Motor neuron (in vitro differentiated cells): ENCODE measurements at regions not wholly inside any gene's neighbourhood (a gene's known extent, or its start where the extent isn't known, plus 50 kb on each side); places are given as distances from the start of the nearest gene placed in this dataset.
"Not testable (repeated sequence)": the region's sequence is repeated elsewhere in the genome, so short reads cannot be mapped to it uniquely, and the experiment has no call there.

Experiments used
- ATAC-seq, 8 experiments: fragments of 200-7000 bp; cut with Tn5 transposase; replicated peaks in 6 of 8; 2 replicates each; pipeline ENCODE4 v1.8.0; 2021; ENCODE audit warnings: mild to moderate bottlenecking in 8 of 8, moderate library complexity in 8 of 8
- H3K27ac ChIP-seq, 2 donors: fragments of 250-450 bp; sonication (Bioruptor Pico); 2 replicates each; pipeline ENCODE4 v1.9.0; 2021; ENCODE audit warnings: antibody characterized with exemption in 2 of 2, mild to moderate bottlenecking in 2 of 2, moderate library complexity in 1 of 2
- H3K4me1 ChIP-seq, 2 donors: fragments of 250-450 bp; sonication (Bioruptor Pico); replicated peaks in 1 of 2; 2 replicates each; pipeline ENCODE4 v1.6.1; 2021; ENCODE audit warnings: antibody characterized with exemption in 2 of 2, mild to moderate bottlenecking in 2 of 2, moderate library complexity in 1 of 2
- H3K4me3 ChIP-seq, 5 donors: fragments of 250-450 bp; sonication (Bioruptor Pico); 2 replicates each; pipeline ENCODE4 v1.9.0; 2021; ENCODE audit warnings: antibody characterized with exemption in 5 of 5, mild to moderate bottlenecking in 5 of 5, moderate library complexity in 4 of 5
- WGBS, 10 experiments: fragments of 450-650 bp; shearing (Covaris generic); methylation state at CpG; one replicate each; pipeline ENCODE4 v1.0.0; 2022; 5-methylcytosine and 5-hydroxymethylcytosine counted together
- in situ Hi-C, 9 experiments: fragments of 400-800 bp; cut with MboI; loops; one replicate each; pipeline ENCODE4 v1.15.0; 2021; ENCODE audit warnings: low sequenced_read_pairs in 9 of 9, low pct_unique_long_range_greater_than_20kb in 2 of 9; ENCODE audit not compliant: unreplicated experiment in 9 of 9

- Histone ChIP-seq H3K4me1 (peaks cover 0 to 8% of the 10 kb centered on the region in 2 donors), H3K4me3 (no peak overlapping the region), H3K27ac (no peak overlapping the region)
- WGBS, 10 experiments = 42 to 86% (median 74%) methylated on average over 3 to 6 of the region's 6 CpGs
- ATAC-seq = peak in 1 of 8 experiments; percentile 13
- in situ Hi-C loops = no loop called here
These were observed 81.3 kb upstream of the BHLHE40 start for GRCh38 chr3:4897765-4898453.

- WGBS, 10 experiments = 11 to 84% (median 63%) methylated on average over 1 to 6 of the region's 6 CpGs; no CpG with 5 or more reads in 2 of the 10 experiments
- Histone ChIP-seq H3K4me1 (peaks cover 0 to 8% of the 10 kb centered on the region in 2 donors), H3K4me3 (no peak overlapping the region), H3K27ac (no peak overlapping the region)
- ATAC-seq = peak in 3 of 8 experiments; percentile 54 to 90 (median 89)
- in situ Hi-C loops = no loop called here
These were observed 80.6 kb upstream of the BHLHE40 start for GRCh38 chr3:4898454-4899313.

DNA sequence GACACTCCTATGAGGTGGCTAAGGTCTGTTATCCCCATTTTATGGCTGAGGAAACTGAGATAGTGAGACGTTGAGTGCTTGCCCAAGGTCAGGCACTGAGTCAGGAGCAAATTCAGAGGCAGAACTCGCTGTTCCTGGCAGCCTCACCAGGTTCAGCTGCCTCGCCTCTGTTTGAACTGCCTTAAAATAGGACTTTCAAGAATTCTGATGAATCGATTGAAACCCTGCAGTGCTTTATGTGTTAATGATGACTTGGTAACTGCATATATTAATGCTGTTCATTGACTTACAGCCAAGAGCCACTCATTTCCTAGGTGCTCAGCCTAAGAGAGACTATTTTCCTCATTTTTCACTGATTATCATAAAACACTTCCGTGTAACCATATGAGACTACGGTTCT, 79.5 kb upstream of the BHLHE40 start:
- 60 to 100% (median 88%) methylated on average over 1 to 6 of the region's 6 CpGs; no CpG with 5 or more reads in 1 of the 10 experiments for WGBS, 10 experiments
- peak in 2 of 8 experiments; percentile 41 to 56 for ATAC-seq
- H3K4me1 ChIP-seq = peaks cover 0 to 8% of the 10 kb centered on the region in 2 donors
- in situ Hi-C loops = no loop called here
- H3K4me3 ChIP-seq = no peak overlapping the region
- H3K27ac ChIP-seq = no peak overlapping the region

GRCh38 chr3:4900298-4900697, 78.9 kb upstream of the BHLHE40 start:
- whole genome bisulfite sequencing, 10 experiments = 55 to 100% (median 98%) methylated on average over 2 to 4 of the region's 4 CpGs; no CpG with 5 or more reads in 2 of the 10 experiments
- in situ Hi-C loops = no loop called here

GRCh38 chr3:4904811-4905695, 74.2 kb upstream of the BHLHE40 start:
- in situ Hi-C loops = no loop called here
- WGBS, 10 experiments = 30 to 76% (median 58%) methylated on average over 2 to 9 of the region's 9 CpGs
- H3K4me3 ChIP-seq = no peak overlapping the region
- no peak for ATAC-seq
- H3K4me1 ChIP-seq = peaks cover 0 to 18% of the 10 kb centered on the region in 2 donors
- no peak overlapping the region for H3K27ac ChIP-seq

More at GRCh38 chr3:4900298-4900697, 78.9 kb upstream of the BHLHE40 start:
- no peak for ATAC-seq
- H3K27ac ChIP-seq = no peak overlapping the region
- H3K4me3 ChIP-seq = no peak overlapping the region
- H3K4me1 ChIP-seq = peaks cover 0 to 10% of the 10 kb centered on the region in 2 donors

GRCh38 chr3:4906107-4906621, 73.1 kb upstream of the BHLHE40 start:
- Histone ChIP-seq H3K4me1 (peaks cover 0 to 18% of the 10 kb centered on the region in 2 donors), H3K27ac (no peak overlapping the region), H3K4me3 (no peak overlapping the region)
- 10 to 31% (median 19%) methylated on average over 2 of the region's 3 CpGs; no CpG with 5 or more reads in 6 of the 10 experiments for WGBS, 10 experiments
- in situ Hi-C loops = no loop called here
- ATAC-seq = peak; percentile 87 to 97 (median 94)

DNA sequence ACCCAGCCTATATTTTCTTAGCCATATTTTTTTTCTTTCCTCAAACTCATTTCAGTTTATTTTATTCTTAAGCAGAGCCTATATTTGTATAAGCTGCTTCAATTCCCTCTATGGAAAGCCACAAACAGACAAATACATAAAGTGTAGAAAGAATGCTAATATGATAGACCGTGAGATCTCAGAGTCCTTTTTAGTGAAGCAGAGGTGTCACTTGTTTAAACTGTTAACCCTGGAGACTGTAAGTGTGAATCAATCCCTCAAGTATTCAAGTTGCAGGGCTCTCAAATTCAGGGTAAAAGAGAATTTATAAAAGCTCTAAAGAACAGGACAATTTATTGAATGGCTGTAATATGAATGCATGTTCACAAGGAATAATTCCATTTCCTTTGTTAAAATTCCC, 72.2 kb upstream of the BHLHE40 start:
- H3K4me1 ChIP-seq = peaks cover 0 to 18% of the 10 kb centered on the region in 2 donors
- H3K4me3 ChIP-seq = no peak overlapping the region
- WGBS, 10 experiments = 0 to 90% (median 71%) methylated on average over 1 of the region's 1 CpG; no CpG with 5 or more reads in 5 of the 10 experiments
- H3K27ac ChIP-seq = no peak overlapping the region
- ATAC-seq = no peak
- in situ Hi-C loops = no loop called here

DNA sequence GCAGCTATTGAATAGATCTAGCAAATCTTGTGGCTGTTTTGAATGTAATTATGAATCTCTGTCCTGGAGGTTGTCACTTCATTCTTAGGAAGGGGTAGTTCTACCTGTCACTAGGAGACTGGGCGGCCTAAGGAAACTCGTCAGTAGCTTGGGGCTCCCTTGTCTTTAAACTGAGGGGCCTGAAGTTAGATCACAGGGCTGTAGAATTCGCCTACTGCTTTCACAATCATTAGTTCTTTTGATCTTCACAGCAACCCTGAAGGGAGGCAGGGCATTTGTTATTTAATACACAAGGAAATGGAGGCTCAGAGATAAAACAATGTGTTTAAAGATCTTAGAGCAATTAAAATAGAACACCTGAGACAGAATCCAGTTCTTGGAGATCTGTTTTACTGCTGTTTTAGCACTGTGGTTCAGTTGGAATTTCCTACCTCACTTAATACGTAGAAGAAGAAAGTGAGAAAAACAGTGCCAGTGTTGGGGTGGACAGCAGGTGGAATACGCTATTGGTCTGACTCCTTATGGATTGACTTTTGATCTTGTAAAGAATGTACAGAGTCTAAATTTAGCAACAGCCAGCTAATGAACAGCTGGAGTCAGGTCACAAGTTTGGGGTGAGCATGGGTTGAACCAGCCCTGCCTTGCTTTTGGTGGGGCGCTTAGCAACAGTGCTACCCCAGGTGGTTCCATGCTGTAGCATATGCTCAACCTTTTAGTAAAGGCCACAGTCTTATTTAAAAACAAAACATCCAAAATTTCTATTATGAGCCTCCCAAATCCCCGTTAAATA, 71.4 kb upstream of the BHLHE40 start:
- in situ Hi-C loops = no loop called here
- Histone ChIP-seq H3K4me1 (peaks cover 0 to 18% of the 10 kb centered on the region in 2 donors), H3K4me3 (no peak overlapping the region), H3K27ac (no peak overlapping the region)
- ATAC-seq = peak in 1 of 8 experiments; percentile 27
- 74 to 94% (median 86%) methylated on average over 1 to 7 of the region's 7 CpGs; no CpG with 5 or more reads in 2 of the 10 experiments for WGBS, 10 experiments

GRCh38 chr3:4908433-4909156, 70.6 kb upstream of the BHLHE40 start:
- Histone ChIP-seq H3K4me1 (peaks cover 0 to 18% of the 10 kb centered on the region in 2 donors), H3K4me3 (no peak overlapping the region), H3K27ac (no peak overlapping the region)
- ATAC-seq = no peak
- in situ Hi-C loops = no loop called here
- WGBS, 10 experiments = 70 to 100% (median 92%) methylated on average over 2 to 8 of the region's 8 CpGs

GRCh38 chr3:4914464-4914863, 64.8 kb upstream of the BHLHE40 start:
- in situ Hi-C loops = no loop called here
- no peak for ATAC-seq
- Histone ChIP-seq H3K27ac (no peak overlapping the region), H3K4me1 (no peaks in the 10 kb centered on the region), H3K4me3 (no peak overlapping the region)
- WGBS, 10 experiments = 31 to 100% (median 84%) methylated on average over 2 to 5 of the region's 5 CpGs; no CpG with 5 or more reads in 1 of the 10 experiments

DNA sequence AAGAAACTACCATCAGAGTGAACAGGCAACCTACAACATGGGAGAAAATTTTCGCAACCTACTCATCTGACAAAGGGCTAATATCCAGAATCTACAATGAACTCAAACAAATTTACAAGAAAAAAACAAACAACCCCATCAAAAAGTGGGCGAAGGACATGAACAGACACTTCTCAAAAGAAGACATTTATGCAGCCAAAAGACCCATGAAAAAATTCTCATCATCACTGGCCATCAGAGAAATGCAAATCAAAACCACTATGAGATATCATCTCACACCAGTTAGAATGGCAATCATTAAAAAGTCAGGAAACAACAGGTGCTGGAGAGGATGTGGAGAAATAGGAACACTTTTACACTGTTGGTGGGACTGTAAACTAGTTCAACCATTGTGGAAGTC, 57.6 kb upstream of the BHLHE40 start:
- ATAC-seq, H3K27ac ChIP-seq, H3K4me1 ChIP-seq, in situ Hi-C loops, H3K4me3 ChIP-seq: not testable (repeated sequence)
- no CpG with 5 or more reads among the region's 2 CpGs for WGBS, 10 experiments
